HepG2 (cell line): ENCODE measurements at regions not wholly inside any gene's neighbourhood (a gene's known extent, or its start where the extent isn't known, plus 50 kb on each side); places are given as distances from the start of the nearest gene placed in this dataset.

ENCODE experiments used
- BCLAF1 ChIP-seq: fragments of 450-650 bp; IDR thresholded peaks from 2 replicates; pipeline ENCODE4 v1.6.1; 2017; ENCODE audit warnings: mild to moderate bottlenecking
- CCAR2 ChIP-seq: fragments of 200-400 bp; formaldehyde crosslinking; optimal IDR thresholded peaks from 2 replicates; pipeline ENCODE3; 2018; ENCODE audit warnings: low read depth, mild to moderate bottlenecking, low read length, moderate library complexity
- CHD2 ChIP-seq: IDR thresholded peaks from 2 replicates; pipeline ENCODE4 v1.6.1; 2011; ENCODE audit warnings: low read depth, low read length, improper control_type of control experiment
- DMAP1 ChIP-seq: IDR thresholded peaks from 2 replicates; pipeline ENCODE4 v1.6.1; 2016
- EHMT2 ChIP-seq: fragments of 200-600 bp; sonication (generic); IDR thresholded peaks from 2 replicates; pipeline ENCODE4 v1.7.0; 2017; ENCODE audit warnings: antibody characterized with exemption, low read depth, low read length, borderline replicate concordance
- FOXP1 ChIP-seq, 2 experiments: fragments of 450-650 bp in 1 of 2; IDR thresholded peaks; 2 replicates each; pipeline ENCODE4 v1.6.1; 2017 to 2018; ENCODE audit warnings: antibody characterized with exemption in 1 of 2
- HHEX ChIP-seq: IDR thresholded peaks from 2 replicates; pipeline ENCODE4 v1.6.1; 2016; ENCODE audit warnings: control low read depth
- HNF4G ChIP-seq, 2 experiments: sonication (generic) in 1 of 2; formaldehyde crosslinking in 1 of 2; IDR thresholded peaks; 2 replicates each; pipeline versions ENCODE4 v1.4.0 to v1.6.1; 2011 to 2020; ENCODE audit warnings: borderline replicate concordance in 2 of 2, low read depth in 2 of 2, mild to moderate bottlenecking in 2 of 2, low read length in 1 of 2, missing genetic modification reagents in 1 of 2, moderate library complexity in 1 of 2
- ISL2 ChIP-seq: sonication (generic); formaldehyde crosslinking; IDR thresholded peaks from 2 replicates; pipeline ENCODE4 v1.5.0; 2020; ENCODE audit warnings: missing genetic modification reagents
- POLR2A ChIP-seq, 2 experiments: IDR thresholded peaks; 2 replicates each; pipeline ENCODE4 v1.6.1; 2011; ENCODE audit warnings: low read depth in 2 of 2, low read length in 2 of 2, mild to moderate bottlenecking in 1 of 2, moderate library complexity in 1 of 2; ENCODE audit not compliant: insufficient read depth in 1 of 2
- POLR2AphosphoS2 ChIP-seq: IDR thresholded peaks from 2 replicates; pipeline ENCODE4 v1.6.1; 2011; ENCODE audit warnings: low read depth, low read length, improper control_type of control experiment
- RNF2 ChIP-seq: fragments of 450-650 bp; conservative IDR thresholded peaks from 2 replicates; pipeline ENCODE4 v1.6.1; 2016; ENCODE audit warnings: low read depth
- SCMH1 ChIP-seq: sonication (generic); formaldehyde crosslinking; IDR thresholded peaks from 2 replicates; pipeline ENCODE4 v1.9.0; 2021; ENCODE audit warnings: missing genetic modification reagents, mild to moderate bottlenecking, borderline replicate concordance
- SOX13 ChIP-seq, 3 experiments: fragments of 450-650 bp in 1 of 3; sonication (generic) in 1 of 3; formaldehyde crosslinking in 1 of 3; IDR thresholded peaks in 2 of 3; conservative IDR thresholded peaks in 1 of 3; 2 replicates each; pipeline versions ENCODE4 v1.5.0 to v1.6.1; 2016 to 2020; ENCODE audit warnings: antibody characterized with exemption in 1 of 3, mild to moderate bottlenecking in 1 of 3, missing compliant biosample characterization in 1 of 3, missing genetic modification reagents in 1 of 3, moderate library complexity in 1 of 3
- TGIF2 ChIP-seq: IDR thresholded peaks from 2 replicates; pipeline ENCODE4 v1.6.1; 2016; ENCODE audit warnings: control low read depth, missing compliant biosample characterization
- TRIM24 ChIP-seq: sonication (generic); formaldehyde crosslinking; IDR thresholded peaks from 2 replicates; pipeline ENCODE4 v1.8.0; 2022; ENCODE audit warnings: mild to moderate bottlenecking, missing genetic modification reagents
- YEATS4 ChIP-seq: sonication (generic); formaldehyde crosslinking; IDR thresholded peaks from 2 replicates; pipeline ENCODE4 v1.4.0; 2020; ENCODE audit warnings: missing genetic modification reagents, borderline replicate concordance
- ZBTB2 ChIP-seq: sonication (generic); formaldehyde crosslinking; IDR thresholded peaks from 2 replicates; pipeline ENCODE4 v1.8.0; 2022; ENCODE audit warnings: low read depth, missing genetic modification reagents
- ZGPAT ChIP-seq: IDR thresholded peaks from 2 replicates; pipeline ENCODE4 v1.6.1; 2016; ENCODE audit warnings: mild to moderate bottlenecking
- ZMAT5 ChIP-seq: sonication (generic); formaldehyde crosslinking; IDR thresholded peaks from 2 replicates; pipeline ENCODE4 v1.5.0; 2020; ENCODE audit warnings: mild to moderate bottlenecking, low read depth, missing genetic modification reagents, borderline replicate concordance
- ZNF3 ChIP-seq: IDR thresholded peaks from 2 replicates; pipeline ENCODE4 v1.7.0; 2017; ENCODE audit warnings: inconsistent platforms
- ZNF747 ChIP-seq: sonication (generic); formaldehyde crosslinking; IDR thresholded peaks from 2 replicates; pipeline ENCODE4 v1.8.1; 2023; ENCODE audit warnings: missing genetic modification reagents, mild to moderate bottlenecking, borderline replicate concordance
- ZNF776 ChIP-seq: sonication (generic); formaldehyde crosslinking; IDR thresholded peaks from 2 replicates; pipeline ENCODE4 v1.4.0; 2020; ENCODE audit warnings: mild to moderate bottlenecking, missing genetic modification reagents
- ZNF879 ChIP-seq: sonication (generic); formaldehyde crosslinking; IDR thresholded peaks from 2 replicates; pipeline ENCODE4 v1.8.1; 2023; ENCODE audit warnings: missing genetic modification reagents
- TF ChIP-seq, protein P1 (sequence below): sonication (generic); formaldehyde crosslinking; conservative IDR thresholded peaks from 2 replicates; pipeline ENCODE4 v1.4.0; 2020; ENCODE audit warnings: missing genetic modification reagents

- no peak for TF ChIP-seq CCAR2
- TF ChIP-seq ZBTB2: no peak
- TF ChIP-seq ZNF879 (CRISPR knock-in tag): no peak
- TF ChIP-seq, protein P1, sequence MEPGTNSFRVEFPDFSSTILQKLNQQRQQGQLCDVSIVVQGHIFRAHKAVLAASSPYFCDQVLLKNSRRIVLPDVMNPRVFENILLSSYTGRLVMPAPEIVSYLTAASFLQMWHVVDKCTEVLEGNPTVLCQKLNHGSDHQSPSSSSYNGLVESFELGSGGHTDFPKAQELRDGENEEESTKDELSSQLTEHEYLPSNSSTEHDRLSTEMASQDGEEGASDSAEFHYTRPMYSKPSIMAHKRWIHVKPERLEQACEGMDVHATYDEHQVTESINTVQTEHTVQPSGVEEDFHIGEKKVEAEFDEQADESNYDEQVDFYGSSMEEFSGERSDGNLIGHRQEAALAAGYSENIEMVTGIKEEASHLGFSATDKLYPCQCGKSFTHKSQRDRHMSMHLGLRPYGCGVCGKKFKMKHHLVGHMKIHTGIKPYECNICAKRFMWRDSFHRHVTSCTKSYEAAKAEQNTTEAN (CRISPR knock-in tag): no peak
- no peak for TF ChIP-seq RNF2
- TF ChIP-seq ZGPAT (CRISPR knock-in tag): peak; percentile 37; the same call in 1 of the 2 replicates
- no peak for TF ChIP-seq TGIF2 (CRISPR knock-in tag)
- TF ChIP-seq YEATS4 (CRISPR knock-in tag): no peak
- no peak for TF ChIP-seq CHD2
- TF ChIP-seq HHEX (CRISPR knock-in tag): no peak
- TF ChIP-seq POLR2AphosphoS2: no peak
- TF ChIP-seq DMAP1 (CRISPR knock-in tag): no peak
- TF ChIP-seq ZMAT5 (CRISPR knock-in tag): no peak
- no peak for TF ChIP-seq SOX13 (IDR thresholded peaks at IDR 0.05)
- TF ChIP-seq SOX13 (CRISPR knock-in tag; conservative IDR thresholded peaks at IDR 0.05 in 1 of 2, IDR thresholded peaks at IDR 0.05 in 1 of 2): peak in 1 of 2 experiments; percentile 88; a peak in 2 of 4 replicates
- no peak for TF ChIP-seq EHMT2
- TF ChIP-seq TRIM24 (CRISPR knock-in tag): no peak
- TF ChIP-seq ZNF3: no peak
- TF ChIP-seq ZNF776 (CRISPR knock-in tag): no peak
- no peak for TF ChIP-seq BCLAF1
- no peak for TF ChIP-seq HNF4G (IDR thresholded peaks at IDR 0.05; ENCODE audit: borderline replicate concordance, low read depth, low read length)
- TF ChIP-seq HNF4G (CRISPR knock-in tag; IDR thresholded peaks at IDR 0.05; ENCODE audit: borderline replicate concordance, low read depth): no peak
- TF ChIP-seq ISL2 (CRISPR knock-in tag): peak; percentile 95
- TF ChIP-seq ZNF747 (CRISPR knock-in tag): no peak
- no peak for TF ChIP-seq POLR2A (IDR thresholded peaks at IDR 0.05; ENCODE audit: insufficient read depth in 1 of 2, low read depth in 2 of 2, low read length in 2 of 2)
- TF ChIP-seq SCMH1 (CRISPR knock-in tag): no peak
- peak; percentile 91 for TF ChIP-seq FOXP1 (IDR thresholded peaks at IDR 0.05)
- TF ChIP-seq FOXP1 (CRISPR knock-in tag; IDR thresholded peaks at IDR 0.05): peak; percentile 94
Measured at GRCh38 chr5:29780401-29780800, 1413.1 kb upstream of the CDH6 start (continued).
